GM12873 (cell line): ENCODE measurements at regions not wholly inside any gene's neighbourhood (a gene's known extent, or its start where the extent isn't known, plus 50 kb on each side); places are given as distances from the start of the nearest gene placed in this dataset.

ENCODE experiments used
- TF ChIP-seq, protein P1 (sequence below): IDR thresholded peaks from 2 replicates; pipeline ENCODE4 v1.5.1; 2012; ENCODE audit warnings: low read depth, mild to moderate bottlenecking, moderate library complexity, low read length, control low read depth; ENCODE audit not compliant: insufficient read depth; ENCODE audit errors: missing control alignments

DNA sequence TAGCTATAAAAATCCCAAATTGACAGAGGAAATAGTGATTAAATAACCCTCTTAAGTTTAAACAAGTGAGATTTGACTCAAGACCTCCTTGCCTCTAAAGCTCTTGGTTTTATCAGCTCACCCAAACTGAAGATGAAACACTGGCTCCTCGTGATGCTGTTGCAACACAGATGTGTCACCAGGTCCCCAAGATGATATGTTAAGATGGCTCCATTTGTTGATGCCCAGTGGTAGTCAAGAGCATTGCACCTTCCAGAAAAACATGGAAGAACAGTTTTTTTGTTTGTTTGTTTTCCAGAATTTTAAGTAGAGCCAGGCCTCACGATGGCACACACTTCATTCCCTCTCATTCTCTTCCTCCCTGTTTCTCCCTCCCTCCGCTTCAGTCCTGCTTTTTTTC, 399.8 kb downstream of the TXNL1 start:
- TF ChIP-seq, protein P1, sequence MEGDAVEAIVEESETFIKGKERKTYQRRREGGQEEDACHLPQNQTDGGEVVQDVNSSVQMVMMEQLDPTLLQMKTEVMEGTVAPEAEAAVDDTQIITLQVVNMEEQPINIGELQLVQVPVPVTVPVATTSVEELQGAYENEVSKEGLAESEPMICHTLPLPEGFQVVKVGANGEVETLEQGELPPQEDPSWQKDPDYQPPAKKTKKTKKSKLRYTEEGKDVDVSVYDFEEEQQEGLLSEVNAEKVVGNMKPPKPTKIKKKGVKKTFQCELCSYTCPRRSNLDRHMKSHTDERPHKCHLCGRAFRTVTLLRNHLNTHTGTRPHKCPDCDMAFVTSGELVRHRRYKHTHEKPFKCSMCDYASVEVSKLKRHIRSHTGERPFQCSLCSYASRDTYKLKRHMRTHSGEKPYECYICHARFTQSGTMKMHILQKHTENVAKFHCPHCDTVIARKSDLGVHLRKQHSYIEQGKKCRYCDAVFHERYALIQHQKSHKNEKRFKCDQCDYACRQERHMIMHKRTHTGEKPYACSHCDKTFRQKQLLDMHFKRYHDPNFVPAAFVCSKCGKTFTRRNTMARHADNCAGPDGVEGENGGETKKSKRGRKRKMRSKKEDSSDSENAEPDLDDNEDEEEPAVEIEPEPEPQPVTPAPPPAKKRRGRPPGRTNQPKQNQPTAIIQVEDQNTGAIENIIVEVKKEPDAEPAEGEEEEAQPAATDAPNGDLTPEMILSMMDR, result peak; percentile 28

DNA sequence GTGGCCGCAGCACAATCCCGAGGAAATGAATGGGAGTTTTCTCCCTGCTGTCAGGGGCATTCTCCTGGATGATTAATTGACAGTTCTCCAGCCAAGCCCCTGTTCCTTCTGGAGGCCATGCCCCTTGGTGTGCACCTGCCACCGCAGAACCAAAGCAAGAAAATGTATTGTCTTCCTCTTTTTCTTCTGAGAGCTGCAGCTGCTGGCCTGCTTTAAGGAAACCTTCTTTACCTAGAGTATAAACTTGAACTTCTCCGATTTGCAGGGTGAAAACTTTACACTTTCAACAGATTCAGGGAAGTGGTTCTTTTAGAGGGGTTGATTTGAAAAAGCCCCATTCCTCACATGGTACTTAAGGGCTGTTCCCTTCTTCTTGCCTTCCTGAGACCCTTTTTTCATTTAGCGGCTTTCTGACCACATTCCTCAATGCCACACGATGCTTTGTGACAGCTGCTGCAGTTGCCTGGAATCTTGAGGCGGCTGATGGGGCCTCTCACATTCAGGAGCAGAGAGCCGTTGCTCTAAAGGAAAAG, 402.8 kb downstream of the TXNL1 start:
- TF ChIP-seq, protein P1, result no peak

DNA sequence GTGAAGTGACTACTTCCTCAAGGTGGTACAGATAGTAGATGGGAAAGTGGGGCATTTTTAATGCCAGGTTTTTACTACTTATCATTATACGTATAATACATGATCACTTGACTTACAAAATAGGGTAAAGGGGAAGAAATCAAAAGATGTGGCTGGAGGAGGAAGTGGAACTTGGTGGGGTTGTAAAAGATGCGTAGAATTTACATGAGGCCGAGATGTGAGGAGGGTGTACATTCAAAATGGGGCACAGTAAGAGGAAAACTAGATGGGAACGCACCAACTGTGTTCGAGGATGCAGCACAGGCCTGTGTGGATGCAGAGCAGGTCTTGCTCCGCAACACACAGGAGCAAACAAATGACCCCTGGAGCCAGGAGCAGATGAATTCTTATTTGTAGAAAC, 403.3 kb downstream of the TXNL1 start:
- TF ChIP-seq, protein P1, result no peak

DNA sequence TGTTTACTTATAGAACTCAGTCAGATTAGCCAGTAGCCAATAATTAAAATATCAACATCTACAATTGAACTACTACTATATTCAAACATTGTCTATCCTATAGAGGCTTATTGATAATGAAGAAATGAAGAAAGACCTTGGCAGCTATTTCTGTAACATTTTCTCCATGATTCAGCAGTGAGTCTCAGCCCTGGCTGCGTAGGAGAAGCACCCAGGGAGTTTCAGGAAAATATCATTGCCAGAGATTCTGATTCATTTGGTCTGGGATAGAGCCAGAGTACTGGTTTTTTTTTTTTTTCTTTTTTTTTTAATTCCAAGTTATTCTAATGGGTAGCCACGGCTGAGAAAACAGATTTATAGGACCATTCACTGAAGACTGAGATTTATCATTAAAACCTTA, 404.8 kb downstream of the TXNL1 start:
- TF ChIP-seq, protein P1, result no peak

DNA sequence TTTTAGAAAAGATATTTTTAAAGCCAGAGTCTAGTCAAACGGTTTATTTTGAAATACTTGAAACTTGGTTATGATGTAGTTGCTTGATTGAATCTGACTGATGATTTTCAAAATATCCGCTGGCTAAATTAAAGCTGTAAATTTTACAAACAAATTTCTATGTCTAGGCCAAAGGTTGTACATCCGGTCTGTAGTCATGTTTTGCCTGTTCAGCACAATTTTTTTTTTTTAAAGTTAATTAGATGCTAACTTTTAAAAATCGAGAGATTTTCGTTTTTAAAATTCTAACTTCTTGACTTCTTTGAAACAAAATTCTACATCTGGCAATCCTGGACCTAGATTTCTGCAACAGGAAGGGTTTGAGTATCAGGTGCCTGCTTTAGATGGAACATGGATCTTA, 412.4 kb downstream of the TXNL1 start:
- TF ChIP-seq, protein P1, result no peak

DNA sequence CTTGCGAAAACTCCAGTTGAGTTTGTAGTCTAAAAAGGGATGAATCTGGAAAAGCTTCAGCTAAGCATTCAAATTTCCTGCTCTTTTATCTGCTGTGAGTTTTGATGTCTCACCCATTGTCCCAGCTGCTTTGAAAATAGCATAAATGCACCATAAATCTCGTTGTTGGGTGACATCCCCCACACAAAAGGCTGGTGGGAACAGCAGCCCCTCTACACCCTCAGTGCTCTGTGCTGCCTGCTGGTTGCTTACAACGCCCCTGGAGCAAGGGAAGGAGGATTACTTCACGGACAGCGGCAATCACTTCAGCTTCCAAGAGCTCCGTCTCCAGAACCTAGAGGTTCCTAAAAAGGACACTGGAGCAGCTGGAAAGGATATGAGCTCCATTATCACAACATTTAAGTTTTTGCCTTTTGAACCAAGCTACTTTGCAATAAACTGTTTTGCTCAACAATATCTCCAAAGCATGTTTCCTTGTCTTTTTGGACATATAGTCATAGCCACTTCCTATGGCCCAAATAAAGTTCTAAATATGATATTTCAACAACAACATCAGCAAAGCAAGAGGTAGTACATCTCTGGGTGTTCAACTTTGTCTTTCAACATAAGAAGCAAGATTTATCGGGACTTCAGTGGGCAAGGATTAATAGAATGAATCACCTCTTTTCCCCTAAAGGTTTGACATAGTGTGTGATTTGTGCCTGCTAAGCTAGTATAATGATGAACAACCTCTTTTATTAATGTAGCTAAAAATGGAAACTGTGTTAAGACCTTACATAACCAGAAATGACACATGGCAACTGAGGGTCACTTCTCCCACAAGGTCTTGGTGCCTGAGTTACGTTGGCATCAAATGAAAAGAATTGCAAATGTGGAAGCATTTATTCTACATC, 413.5 kb downstream of the TXNL1 start:
- TF ChIP-seq, protein P1, result no peak

DNA sequence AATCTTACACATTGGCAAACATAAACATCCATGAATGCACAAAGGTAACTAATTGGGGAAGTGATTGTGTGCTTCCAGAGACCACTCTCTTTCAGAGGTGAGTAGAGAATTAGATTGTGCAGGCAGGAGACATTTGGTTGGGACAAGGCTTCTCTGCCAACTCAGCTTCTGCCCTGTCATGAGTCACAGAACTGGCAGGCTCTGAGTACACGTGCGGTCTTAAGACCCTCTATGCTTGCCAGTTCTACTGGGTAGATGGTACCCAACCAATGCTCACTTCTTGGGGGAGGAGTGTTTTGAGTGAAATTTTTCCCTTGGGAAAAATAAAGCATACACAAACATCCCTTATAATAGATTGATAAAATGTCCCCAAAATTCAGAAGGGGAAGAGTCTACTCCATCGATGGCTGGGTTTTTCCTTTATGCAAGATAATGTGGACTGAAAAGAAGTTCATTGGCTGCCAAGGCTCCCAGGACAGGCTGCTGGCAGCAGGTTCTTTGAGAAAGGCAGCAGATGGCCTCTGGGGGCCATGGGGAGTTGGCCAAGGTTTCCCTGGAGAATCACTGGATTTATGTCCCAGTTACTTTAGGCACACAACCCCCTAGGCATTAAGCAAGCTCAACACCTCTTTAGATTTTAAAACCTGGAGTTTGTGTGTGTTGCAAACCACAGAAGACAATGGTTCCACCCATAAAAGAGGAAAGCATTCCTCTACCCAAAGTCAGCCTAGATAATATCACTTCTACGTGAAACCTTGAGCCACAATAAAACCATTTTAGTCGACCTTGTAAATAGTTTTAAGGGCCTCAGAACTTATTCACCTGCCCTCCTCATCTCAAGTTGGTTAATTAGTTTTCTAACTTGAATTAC, 417.0 kb downstream of the TXNL1 start:
- TF ChIP-seq, protein P1, result no peak
